ACHN (cell line): ENCODE measurements at regions not wholly inside any gene's neighbourhood (a gene's known extent, or its start where the extent isn't known, plus 50 kb on each side); places are given as distances from the start of the nearest gene placed in this dataset.
"Not testable (repeated sequence)": the region's sequence is repeated elsewhere in the genome, so short reads cannot be mapped to it uniquely, and the experiment has no call there.

Source experiments
- DNase-seq: peaks from one replicate; pipeline ENCODE4 v3.0.0-alpha.2; 2015
- in situ Hi-C: cut with HindIII; loops from 2 replicates; pipeline ENCODE4 v1.10.0; 2017; ENCODE audit warnings: low sequenced_read_pairs, low pct_ligation_motif_present, low pct_unique_long_range_greater_than_20kb

DNA sequence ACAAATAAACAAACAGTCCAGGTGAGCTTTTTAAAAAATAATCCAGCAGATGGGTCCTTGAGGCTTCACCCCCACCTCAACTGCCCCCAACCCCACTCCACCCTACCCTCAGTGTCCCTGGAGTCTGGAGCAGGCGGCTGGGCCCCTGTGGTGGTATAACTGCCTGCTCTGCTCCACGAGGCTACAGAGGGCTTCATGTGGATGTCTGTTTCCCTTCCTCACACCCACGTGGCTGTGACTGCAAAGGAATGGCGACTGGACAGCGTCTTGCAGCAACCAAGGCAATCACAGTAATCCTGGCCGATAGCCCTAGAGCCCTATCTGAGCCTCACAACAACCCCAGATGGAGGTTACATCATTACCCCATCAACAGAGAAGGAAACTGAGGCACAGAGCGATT is 76.5 kb downstream of the SLC2A10 start:
- no peak for DNase-seq
- in situ Hi-C loops: no loop called here

DNA sequence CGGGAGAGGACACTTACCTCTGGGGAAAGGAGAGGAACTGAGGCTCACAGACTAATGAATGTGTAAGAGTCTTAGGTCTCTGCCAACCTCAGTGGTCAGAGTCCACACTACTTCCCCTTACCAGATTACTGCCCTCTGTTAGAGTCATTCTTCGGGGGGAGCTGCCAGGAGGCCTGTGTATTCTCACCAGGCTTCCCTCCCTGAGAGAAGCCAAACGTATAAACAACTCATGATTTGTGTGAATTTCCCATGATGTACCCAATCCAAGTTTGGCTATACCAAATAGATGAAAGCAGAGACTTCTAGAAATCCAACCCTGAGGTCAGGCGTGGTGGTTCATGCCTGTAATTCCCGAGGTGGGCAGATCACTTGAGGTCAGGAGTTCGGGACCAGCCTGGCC is 77.1 kb downstream of the SLC2A10 start:
- in situ Hi-C loops: no loop called here
- no peak for DNase-seq

DNA sequence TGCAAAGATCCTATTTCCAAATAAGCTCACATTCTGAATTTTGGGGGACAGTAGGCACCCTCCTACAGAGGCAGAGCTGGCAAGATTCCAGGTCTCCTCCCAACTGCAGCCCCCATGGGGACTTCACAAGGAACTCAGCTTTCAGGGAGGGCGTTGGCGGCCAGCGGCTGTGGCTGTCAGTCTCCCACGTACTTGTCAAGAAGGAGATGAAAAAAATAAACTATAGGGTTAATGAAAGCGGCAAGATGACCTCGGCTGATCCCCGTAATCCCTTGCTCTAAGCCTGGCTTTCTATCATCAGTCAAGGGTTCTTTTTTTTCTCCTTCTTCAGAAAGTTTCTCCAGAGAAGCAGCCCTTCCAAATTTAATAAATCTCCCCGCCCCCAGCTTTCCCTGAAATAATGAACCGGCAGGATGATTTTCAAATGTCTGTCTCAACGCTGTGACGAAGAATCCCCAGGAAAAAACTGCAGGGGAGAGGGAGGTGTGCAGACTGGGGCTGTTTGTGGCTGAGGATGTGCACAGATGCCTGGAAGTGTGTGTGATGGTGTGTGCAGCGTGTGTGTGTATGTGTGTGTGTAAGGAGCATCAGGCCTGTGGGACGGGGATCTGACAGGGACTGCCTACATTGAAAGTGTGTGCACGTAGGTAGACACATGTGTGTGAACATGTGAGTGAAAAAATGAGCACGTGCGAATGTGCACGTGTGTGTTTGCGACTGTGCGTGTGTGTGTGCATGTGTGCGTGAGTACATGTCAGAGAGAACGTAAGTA is 78.7 kb downstream of the SLC2A10 start:
- no peak for DNase-seq
- in situ Hi-C loops: no loop called here

DNA sequence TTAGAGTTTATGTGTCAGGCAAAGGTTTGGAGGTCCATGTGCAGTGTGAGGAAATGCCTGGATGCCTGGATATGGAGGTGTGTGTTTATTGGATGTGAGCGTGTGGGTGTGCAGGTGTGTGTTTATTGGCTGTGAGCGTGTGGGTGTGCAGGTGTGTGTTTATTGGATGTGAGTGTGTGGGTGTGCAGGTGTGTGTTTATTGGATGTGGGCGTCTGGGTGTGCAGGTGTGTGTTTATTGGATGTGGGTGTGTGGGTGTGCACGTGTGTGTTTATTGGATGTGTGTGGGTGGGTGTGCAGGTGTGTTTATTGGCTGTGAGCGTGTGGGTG is 79.3 kb downstream of the SLC2A10 start:
- in situ Hi-C loops, DNase-seq: not testable (repeated sequence)

DNA sequence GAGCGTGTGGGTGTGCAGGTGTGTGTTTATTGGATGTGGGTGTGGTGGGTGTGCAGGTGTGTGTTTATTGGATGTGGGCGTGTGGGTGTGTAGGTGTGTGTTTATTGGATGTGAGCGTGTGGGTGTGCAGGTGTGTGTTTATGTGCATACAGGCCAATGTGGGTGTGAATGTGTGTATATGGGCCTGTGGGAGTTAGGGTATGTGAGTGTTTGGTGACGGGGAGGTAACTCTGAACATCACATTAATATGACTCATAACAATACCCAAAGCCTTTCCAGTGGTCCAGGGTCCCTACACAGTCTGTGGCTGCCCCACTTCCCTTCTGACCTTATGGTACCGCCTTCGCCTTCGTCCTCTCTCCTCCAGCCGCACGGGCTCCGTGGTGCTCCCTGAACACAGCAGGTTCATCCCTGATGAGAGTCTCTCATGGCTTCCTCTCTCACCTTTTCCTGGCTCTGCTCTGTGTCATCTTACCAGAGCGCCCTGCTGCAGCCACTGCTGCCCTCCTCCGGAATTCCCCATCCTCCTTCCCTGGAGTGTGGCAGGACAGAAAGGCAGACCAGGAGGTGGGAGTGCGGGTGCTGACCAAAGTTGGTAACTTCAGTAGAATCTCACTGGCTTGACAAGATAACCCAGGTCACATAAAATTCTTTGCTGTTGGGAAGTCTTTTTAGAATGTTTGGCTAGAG is 80.0 kb downstream of the SLC2A10 start:
- in situ Hi-C loops: no loop called here

DNA sequence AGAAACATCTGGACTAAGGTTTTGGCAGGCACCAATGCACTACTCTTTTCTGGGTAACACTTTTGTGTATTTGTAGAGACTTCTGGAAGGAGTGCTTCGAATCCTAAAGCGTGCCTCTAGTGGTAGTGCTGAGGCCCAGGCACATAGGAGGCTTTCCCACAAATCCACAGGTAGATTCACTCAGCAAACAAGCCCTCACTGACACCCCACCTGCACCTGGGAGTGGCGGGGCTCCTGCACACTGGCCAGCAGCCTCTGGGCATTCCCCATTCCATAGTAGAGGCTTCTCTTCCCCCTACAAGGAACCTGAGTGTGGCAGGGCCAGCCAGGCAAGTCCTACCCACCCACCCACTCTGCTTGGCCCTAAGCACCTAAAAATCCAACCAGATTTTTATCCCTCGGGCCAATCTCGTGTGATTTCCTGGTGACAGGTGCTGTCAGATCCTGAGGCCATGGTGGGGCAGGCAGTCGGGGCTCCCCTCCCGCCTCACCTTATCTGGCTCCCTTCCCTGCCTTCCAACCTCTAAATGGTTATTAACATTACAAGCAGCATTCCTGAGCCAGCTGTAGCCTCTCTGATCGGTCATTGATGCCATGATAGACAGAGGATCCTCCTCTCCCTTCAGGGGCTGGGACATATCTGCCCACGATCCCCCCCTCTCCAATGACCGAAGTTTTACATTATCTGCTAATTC is 82.4 kb downstream of the SLC2A10 start:
- in situ Hi-C loops: no loop called here
- DNase-seq: no peak

More for the DNA sequence above, 80.0 kb downstream of the SLC2A10 start:
- DNase-seq: no peak

DNA sequence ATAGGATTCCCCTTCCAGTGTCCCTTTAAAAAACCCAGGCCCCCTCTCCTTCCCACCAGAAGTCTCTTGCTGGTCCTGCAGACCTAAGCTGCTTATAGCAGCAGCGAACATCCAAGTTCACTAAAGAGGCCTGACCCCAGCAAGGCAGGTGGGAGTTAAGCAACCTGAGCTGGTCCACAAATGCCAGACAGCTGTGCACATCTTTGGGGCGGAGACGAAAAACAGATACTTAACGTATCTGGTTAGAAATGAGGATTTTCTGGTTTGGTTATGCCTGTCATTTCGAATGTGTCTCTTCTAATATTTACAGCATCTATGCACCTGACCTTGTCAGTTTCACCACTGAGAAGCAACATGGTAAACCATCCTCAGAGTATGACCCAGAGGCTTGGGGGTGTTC is 87.8 kb downstream of the SLC2A10 start:
- in situ Hi-C loops: no loop called here
- DNase-seq: no peak

DNA sequence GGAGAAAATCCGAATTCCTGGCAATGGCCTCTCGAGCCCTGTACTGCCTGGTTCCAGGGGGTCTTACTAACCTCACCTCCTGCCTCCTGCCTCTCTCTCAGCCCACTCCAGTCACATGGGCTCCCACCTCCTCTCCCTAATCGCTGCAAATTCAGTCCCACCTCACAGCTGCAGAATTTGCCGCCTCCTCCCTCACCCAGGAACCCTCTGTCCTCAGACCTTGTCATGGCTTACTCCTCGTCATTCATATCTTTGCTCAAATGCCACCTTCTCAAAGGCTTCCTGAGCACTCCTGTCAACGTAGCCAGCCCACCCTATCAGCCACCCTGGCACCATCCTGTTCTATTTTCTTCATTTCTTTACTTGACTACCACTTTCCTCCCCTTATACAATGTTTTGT is 89.0 kb downstream of the SLC2A10 start:
- in situ Hi-C loops: no loop called here
- DNase-seq: no peak

DNA sequence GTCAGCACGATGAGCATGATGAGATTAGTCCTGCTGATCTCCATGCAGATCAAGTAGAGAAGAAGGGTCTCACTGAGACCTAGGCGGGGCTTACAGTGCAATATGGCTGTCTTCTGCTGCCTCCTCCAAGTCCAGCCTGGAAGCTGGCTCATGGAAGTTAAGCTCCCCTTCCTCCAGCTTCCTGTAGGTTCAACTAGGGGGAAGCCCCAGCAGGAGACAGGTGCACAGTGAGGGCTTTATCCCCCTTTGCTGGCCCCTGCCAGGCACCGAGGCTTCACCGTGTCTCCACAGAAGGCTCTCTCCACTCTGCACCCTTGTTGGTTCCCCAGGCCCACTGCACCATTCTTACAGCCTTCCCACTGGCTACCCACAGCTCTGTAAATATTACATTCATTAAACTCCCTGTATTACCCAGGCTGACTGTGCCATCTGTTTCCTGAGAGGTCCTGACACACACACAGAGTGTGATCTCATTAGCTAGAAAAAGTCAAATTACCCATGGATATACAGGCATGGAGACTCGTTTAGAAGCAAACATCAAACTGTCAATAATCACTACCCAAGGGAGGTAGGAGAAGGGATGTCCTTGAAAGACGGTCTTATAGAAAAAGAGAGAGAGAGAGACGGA is 90.4 kb downstream of the SLC2A10 start:
- in situ Hi-C loops: no loop called here
- DNase-seq: no peak

DNA sequence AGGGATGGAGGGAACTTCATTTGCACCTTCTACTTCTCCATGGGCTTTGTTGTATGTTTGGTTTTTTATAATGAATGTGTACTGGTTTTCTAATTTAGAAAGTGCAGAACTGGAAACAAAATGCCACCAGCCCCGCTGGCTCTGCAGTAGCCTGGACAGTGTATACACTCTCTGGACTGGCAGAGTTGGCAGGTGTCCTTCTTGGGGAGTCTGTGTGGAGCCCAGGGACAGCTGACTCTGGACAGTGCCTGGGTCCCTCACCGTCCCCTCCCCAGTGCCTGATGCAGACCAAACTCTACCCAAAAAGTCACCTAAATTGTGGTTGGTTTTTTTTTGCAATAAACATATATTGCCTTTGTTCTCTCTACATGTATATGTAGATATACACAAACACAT is 91.0 kb downstream of the SLC2A10 start:
- in situ Hi-C loops: no loop called here
- no peak for DNase-seq

DNA sequence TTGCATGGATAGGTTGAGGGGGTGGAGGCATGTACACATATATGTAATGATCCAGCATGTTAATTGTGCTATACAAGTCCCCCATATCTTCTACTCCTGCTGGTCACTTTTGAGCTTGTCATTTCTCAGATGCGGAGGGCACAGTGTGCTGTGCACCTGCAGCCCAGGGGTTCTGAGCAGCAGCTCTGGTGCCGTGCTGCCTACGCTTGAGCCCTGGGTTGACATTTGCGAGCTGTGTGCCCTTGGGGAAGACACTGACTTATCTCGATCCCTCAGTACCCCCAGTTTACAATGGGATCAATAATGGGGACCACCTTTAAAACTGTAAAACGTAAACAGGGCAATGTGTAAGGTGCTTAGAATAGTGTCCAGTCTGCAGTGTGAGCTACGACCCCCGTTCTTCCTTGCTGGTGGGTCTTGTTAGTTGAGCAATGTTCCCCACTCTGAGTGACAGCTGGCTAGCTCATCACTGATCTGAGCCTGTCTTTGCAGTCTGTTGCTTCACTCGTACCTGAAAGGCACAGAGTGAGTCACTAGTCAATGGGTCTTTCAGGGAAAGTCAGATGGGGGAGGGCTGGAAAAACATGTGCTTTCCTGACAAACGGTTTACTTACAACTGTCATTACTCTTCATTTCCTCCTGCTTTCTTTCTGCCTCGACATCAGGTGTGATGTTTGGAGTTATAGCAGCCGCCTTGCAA is 91.7 kb downstream of the SLC2A10 start:
- in situ Hi-C loops: no loop called here
- no peak for DNase-seq

DNA sequence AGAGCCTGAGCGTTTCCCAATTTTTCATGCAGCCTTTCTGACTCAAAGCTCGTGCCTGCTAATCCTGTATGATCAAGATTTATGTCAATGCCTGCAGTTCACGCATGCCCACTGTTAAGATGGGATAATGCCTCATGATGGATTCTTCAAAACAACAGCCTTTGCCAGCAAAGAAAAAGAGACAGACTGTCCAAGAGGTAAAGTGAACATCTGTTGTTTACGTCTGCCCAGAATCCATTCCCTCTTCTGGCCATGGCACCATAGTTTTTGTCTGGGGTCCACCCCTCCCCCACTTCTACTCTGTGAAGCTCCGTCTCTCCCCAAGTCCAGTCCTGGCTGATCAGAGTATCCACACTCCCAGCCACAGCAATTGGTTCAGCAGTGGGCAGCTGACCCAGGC is 91.9 kb upstream of the EYA2 start:
- in situ Hi-C loops: no loop called here
- DNase-seq: no peak

DNA sequence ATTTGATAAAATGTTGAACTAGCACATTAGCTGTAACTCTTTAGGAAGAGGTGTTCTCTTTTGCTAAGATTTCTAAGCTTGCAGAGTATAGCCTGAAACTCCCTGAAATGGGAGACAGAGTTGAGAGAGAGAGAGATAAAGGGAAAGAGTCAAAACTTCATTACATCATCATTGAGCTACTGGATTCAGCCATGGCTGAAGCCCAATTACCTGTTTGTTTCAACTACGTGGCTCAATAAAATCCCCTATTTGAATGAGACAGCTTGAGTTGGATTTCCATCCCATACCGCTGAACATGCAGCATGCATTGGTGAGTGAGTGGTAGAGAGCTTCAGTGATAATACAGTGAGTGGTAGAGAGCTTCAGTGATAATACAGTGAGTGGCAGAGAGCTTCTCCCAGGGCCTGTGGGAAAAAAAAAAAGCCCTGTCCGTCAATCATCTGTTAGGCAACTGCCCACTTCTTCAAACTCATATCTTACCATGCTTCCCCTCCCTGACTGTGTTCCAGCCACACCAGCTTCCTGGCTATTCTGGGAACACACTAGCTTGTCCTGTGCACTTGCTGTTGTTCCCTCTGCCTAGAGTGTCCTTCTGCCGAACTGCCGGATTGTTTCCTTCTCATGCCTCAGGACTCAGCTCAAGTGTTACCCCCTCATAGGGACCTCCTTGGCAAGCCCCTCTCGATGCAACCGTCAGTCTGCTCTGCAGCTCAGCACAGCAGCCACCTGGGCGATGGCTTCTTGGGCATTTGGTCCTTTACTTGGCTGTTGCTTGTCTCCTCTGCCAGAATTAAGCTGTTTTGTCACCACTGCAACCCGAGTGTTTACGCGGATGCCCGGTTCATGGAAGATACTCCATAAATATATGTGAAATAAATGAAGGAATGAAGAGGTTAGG is 91.3 kb upstream of the EYA2 start:
- in situ Hi-C loops: no loop called here
- no peak for DNase-seq

DNA sequence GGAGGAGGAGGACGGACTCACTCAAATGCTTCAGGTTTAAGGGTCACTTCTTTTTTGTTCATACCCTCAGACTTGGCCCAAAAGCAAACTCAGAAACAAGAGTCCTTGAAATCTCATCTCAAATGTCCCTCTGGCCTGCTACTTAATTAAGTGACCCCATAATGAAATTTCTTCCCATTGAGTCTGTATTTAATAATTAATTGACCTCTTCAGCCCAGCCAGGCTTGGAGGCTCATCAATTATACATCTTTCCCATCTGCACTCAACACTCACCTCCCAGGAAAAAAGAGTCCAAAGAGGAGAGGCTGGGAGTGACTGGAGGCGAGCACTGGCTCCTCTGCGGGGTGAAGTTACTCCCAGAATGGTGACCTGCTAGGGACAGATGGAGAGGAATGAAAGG is 90.5 kb upstream of the EYA2 start:
- in situ Hi-C loops: no loop called here
- DNase-seq: no peak

DNA sequence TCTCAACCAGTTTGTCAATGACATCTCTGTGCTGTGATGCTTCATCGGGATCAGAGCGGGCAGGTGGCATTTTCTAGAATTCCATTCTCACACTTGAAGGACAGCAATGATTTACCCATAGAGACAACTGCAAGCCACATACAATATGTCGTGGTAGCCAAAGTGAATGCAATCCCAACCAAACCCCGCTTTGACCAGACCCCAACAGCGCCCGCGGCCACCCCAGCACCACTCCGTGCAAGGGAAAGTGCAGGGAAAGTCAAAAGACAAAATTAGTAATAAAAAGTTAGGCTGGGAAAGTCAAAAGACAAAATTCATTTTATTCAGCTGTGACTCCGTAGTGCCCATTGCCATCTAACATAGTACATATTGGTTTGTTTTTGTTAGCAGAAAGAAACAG is 88.8 kb upstream of the EYA2 start:
- in situ Hi-C loops: no loop called here

DNA sequence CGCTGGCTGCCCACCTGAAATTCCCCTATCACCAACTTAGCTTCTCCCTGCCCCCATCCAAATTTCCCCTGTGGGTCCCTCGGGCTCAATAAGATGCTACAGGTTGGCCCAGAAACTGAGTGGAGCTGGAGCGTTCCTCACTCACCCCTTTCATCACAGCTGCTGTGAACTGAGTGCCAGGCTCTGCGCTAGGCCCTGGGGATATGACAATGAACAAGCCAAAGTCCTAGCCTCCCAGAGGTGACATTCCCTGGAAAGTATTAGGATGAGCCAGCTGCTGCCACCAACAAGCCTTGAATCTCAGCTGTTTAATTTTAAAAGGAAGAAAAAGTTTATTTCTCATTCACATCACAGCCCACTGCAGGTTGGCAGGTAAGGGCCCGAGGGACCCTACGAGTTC is 86.6 kb upstream of the EYA2 start:
- in situ Hi-C loops: no loop called here
- DNase-seq: no peak

More for the DNA sequence above, 88.8 kb upstream of the EYA2 start:
- no peak for DNase-seq

DNA sequence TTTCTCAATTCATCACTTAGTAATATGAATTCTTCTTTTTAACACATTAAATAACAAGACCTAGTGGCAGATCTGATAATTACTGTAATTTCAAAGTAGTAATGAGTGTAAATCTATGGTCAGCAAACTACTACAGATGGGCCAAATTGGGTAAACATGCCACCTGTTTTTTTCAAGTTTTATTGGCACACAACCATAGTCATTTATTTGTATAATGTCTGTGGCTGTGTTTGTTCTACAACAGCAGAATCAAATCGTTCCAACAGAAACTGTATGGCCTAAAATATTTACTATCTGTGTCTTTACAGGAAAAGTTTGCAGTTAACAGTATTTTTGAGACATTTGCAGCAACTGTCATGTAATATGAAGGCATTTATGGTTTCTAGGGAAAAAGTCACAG is 86.1 kb upstream of the EYA2 start:
- no peak for DNase-seq
- in situ Hi-C loops: no loop called here
